SK-N-MC (cell line): ENCODE measurements at regions not wholly inside any gene's neighbourhood (a gene's known extent, or its start where the extent isn't known, plus 50 kb on each side); places are given as distances from the start of the nearest gene placed in this dataset.

Experiments
- EZH2 ChIP-seq: fragments of 200-600 bp; sonication (generic); IDR thresholded peaks from one replicate; pipeline ENCODE4 v1.6.1; 2017; ENCODE audit warnings: antibody characterized with exemption
- FOXP2 ChIP-seq: optimal IDR thresholded peaks from 2 replicates; pipeline ENCODE3; 2011; ENCODE audit warnings: mild to moderate bottlenecking, moderate library complexity; ENCODE audit not compliant: insufficient read depth; ENCODE audit errors: extremely low read length, control extremely low read depth
- POLR2AphosphoS5 ChIP-seq: IDR thresholded peaks from 2 replicates; pipeline ENCODE4 v1.6.1; 2012; ENCODE audit warnings: mild to moderate bottlenecking, low read depth, low read length, borderline replicate concordance

DNA sequence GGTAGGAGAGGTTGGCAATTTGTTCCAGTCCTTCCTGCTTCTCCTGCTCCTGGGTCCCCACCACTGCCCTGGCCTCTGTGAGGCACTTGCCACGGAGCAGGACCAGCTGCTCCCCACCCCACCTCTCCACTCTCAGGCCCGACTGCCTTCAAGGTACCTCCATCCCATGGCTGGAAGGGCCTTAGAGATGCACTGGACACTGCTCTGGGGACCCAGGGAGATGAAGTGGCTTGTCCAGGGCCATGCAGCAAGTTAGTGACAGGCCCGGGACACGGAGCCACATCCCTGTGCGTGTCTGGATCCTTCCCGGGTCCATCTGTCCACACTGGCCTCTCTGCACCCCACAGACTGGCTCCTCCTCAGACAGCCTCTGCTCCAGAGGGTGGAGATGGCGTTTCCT is 105.3 kb downstream of the CPZ start:
- TF ChIP-seq POLR2AphosphoS5 (no peak), EZH2 (no peak), FOXP2 (no peak)
